AG20443 (cell line): ENCODE measurements at regions not wholly inside any gene's neighbourhood (a gene's known extent, or its start where the extent isn't known, plus 50 kb on each side); places are given as distances from the start of the nearest gene placed in this dataset.

Experiments
- DNase-seq: peaks from one replicate; pipeline ENCODE4 v3.0.0; 2012; ENCODE audit warnings: low spot score, mixed read lengths

- no peak for DNase-seq
These were observed 406.2 kb upstream of the PCDH7 start for GRCh38 chr4:30314001-30314400.

- no peak for DNase-seq
These were observed 389.1 kb upstream of the PCDH7 start for GRCh38 chr4:30330894-30331652.

DNA sequence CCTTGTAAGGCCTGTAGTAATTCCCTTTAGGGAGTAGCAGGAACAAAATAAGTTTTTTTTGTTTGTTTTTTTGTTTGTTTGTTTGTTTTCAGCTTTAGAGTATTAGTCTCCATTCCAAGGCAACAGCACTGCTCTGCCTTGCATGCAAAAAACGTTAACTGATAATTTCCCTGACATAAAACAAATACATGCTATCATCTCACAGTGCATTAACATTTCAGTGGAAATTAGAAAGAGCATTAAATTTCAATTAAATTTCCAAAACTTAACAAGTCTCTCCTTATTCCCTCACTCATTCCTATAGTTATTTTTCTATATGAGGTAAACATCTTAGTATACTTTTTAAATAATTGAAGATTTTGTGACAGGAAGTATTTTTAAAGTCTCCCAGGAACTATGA, 378.4 kb upstream of the PCDH7 start:
- no peak for DNase-seq

- DNase-seq = no peak
These were observed 369.9 kb upstream of the PCDH7 start for GRCh38 chr4:30350288-30350687.

DNA sequence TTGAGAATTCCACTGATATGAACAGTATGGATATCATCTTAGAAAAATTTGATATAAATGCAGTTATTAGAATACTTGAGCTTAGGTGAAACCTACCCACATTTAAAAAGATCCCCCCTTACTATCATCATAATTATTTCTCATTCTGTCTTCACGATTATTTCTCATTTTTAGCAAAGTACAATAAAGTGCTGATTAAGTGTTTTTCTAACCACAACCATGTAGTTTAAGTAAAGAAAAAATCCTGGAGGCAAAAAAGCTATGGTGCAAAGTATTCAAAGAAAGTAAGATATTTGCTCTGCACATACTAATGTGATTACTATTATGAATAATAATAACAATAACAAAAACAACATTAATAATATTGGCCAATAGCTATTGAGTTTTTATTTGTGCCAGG, 365.6 kb upstream of the PCDH7 start:
- DNase-seq = no peak

GRCh38 chr4:30362436-30362835, 357.7 kb upstream of the PCDH7 start:
- no peak for DNase-seq

DNA sequence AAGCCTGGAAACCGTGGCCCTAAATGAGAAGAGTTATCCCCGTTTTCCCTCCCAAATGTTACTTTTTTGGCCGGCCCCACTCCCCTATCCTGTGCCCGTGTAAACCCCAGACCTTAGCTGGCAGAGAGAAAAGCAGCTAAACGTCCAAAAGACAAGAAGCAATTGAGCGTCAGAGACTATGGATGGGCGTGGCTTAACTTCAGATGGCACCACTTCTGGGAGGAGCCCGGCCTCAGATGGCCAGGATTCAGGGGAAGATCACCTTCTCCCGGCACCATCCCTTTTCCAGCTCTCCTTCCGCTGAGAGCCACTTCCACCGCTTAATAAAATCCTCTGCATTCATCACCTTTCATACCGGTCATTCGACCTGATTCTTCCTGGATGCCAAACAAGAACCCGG, 350.1 kb upstream of the PCDH7 start:
- DNase-seq = no peak

DNA sequence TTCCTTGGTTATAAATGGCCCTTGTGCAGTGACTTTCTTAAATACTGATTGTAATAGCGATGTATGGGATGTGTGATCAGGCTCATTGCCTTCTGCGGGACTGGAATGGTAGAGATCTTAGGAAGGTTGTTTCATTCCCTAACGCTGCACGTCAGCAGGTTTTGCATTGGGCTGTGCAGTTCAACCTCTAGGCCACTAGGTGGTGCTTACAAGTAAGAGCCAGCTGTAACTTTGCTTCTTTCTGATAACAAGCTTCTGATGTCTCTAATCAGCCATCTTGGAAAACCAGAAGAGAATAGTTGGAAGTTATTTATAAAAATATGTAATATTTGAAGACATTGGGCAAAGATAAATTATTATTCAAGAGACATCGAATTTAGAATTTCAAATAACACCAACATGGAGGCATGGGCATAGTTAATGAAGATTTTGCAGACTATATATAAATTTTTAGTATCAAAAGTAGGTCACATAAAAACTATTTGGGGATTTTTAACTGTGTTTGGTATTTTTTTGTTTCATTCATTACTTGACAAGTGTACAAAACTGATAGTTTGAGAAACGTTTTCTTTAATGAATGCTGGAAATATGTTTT, 339.7 kb upstream of the PCDH7 start:
- peak; percentile 8 for DNase-seq

DNA sequence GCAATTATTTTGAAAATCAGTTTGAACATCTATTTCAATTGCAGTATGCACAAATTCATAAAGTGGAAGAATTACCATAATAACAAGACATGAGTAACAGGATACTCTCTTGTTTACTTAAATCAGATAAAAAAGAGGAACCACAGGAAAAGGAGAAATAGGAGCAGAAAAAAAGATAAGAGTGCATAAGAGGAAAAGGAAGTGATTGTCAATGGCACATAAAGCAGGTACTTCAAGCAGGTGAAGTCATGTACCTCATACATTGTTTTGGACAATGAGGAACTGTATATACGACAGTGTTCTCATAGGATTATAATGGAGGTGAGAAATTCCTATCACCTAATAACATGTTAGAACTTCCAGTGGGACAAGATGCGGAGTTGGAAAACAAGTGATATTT, 334.5 kb upstream of the PCDH7 start:
- DNase-seq = no peak

DNA sequence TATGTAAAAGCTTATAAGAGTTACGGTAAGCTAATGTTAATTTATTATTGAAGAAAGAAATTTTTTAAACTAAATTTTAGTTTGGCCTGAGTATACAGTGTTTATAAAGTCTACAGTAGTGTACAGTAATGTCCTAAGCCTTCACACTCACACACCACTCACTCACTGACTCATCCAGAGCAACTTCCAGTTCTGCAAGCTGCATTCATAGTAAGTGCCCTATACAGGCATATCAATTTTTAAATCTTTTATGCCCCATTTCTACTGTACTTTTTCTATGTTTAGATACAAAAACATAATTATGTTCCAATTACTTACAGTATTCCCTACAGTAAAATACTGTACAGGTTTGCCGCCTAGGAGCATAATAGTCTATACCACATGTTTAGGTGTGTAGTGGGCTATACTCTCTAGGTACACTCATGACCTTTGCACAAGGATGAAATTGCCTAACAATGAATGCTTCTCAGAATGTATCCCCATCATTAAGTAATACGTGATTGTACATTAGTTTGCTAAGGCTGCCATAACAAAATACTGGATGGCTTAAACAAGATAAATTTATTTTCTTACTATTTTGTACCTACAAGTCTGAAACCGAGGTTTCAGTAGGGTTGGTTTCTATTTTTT, 333.8 kb upstream of the PCDH7 start:
- DNase-seq = no peak

DNA sequence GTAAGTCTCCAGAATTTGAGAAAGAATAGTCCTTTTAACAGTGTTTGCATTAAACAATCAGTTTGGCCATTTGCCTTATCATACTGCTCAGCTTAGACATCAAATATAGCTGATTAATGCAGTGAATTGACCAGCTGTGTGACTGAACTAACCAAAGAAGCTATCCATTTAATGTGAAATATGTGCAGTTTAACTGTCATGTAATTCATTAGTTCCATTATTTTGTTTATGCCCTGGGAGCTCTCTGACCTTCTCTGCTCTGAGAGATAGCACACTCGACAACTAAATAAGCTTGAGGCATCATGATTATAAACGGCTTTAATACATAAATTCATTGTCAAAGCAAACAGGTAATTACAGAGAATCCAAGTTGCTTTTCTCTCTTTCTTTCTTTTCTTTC, 324.3 kb upstream of the PCDH7 start:
- no peak for DNase-seq

DNA sequence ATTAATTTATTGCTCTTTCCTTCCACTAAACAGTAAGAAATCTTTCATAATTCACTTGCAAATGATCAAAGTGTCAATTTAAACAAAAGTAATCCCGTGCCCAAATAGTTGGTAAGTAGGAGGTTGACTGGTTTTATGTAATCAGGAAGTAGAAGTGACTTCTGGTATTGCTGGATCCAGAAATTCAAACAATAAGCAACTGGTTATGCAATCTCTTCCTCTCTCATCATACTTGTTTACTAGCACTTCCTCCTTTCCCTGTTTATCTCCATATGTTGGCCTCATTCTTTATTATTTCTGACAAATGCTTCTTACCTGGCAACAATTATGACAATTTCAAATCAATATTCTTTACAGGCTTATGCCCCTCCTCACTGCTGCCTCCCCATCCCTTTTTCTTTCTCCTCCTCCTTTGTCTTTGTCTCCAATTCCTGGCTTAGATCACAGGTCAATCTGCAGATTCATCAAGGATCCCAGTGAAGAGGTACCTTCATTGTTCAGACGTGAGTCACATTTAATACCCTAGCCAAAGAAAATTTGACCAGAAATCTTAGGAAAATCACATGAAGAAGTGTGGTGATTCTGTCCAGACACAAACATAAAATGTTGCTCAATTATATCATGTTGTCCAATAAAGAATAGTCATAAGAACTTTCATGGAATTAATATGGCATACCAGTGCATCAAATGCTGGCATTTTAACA, 323.2 kb upstream of the PCDH7 start:
- DNase-seq = no peak

DNA sequence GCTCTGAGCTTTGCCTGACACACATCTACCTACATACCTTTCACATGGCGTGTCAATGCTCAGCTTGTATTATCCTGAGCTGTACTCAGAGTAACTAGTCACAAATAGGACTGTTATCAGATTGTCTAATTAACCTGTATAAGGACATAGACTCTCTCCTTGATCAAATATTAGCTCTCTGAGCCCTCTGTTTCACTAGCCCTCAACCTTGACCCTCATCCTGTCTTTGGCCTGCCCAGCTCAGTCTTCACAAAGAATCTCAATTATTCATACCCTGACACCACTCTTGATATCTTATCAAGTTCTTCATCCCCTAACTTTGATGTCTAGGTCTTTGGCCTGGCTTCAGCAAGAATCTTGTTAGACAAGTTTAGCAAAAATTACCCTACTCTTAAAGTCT, 320.7 kb upstream of the PCDH7 start:
- DNase-seq = no peak

DNA sequence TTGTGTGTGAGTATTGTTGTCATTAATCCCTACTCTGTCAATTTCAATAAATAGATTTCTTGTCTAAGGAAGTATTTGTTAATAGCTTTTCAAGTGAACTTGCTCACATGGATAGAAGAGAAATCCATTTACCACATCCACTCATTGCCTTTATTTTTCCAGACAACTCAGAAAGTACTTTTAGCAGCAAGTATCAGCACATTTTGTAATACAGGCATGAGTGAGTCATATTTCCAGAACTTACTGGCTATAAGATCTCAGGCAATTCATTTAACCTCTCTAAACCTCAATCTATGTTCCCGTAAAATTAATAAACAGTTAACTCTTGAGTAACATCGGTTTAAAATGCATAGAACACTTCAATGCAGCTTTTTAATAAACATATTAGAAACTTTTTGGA, 317.9 kb upstream of the PCDH7 start:
- no peak for DNase-seq

DNA sequence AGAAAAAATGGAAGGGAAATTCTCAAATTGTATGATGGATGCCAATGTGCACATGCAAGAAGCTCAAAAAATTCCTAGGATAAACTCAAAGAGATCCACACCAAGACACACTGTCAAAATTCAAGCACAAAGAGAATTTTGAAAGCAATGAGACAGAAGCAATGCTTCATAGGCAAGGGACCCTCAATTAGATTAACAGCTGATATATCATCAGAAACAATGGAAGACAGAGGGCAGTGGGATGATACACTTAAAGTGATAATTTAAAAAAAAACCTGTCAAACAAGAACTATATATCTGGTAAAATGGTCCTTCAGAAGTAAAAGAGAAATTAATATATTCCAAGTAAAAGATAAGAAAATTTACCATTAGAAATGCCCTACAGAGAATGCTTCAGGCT, 306.3 kb upstream of the PCDH7 start:
- DNase-seq = no peak

- no peak for DNase-seq
These were observed 303.6 kb upstream of the PCDH7 start for GRCh38 chr4:30416547-30416946.

- DNase-seq = no peak
These were observed 292.2 kb upstream of the PCDH7 start for GRCh38 chr4:30427932-30428331.

DNA sequence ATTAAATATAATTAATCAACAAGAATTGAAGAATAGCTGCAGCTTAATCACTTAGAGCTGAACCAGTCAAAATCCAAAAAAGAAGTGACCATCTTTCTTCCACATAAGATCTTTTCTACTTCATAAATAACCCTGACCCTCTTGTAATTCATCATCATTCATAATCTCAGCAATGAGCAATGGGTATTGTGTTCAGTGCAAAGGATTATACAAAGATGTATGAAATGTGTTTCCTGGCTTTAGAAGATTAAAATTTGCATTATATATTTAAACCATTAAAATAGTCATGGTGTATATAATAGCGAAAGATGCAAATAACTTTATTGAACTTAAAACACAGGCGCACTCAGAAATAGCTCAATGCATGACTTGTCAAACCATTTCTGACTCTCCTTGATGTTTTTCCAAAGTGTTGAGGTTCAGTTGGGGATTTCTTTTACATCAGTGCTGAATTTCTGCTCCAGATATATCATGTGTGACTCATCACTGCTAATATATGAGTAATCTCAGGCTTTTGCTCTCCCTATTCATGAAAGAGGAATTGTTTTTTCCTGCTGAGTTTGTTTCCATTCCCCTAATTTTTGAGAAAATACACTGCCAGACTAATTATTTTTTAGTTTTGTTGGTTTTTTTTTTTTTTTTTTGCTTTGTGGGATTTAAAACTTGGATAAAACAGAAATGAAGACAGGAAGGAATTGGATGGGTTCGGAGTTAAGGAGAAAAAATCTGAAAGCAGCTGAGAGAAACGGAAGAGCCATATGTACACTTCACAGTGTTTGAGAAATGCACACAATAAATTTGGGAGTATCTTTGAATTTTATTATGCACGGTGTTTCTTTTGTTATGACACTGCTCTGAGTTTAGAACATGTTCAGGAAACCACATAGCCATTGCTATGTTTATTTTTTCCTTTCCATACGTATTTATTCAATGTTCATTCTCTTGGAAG, 290.1 kb upstream of the PCDH7 start:
- DNase-seq = no peak

DNA sequence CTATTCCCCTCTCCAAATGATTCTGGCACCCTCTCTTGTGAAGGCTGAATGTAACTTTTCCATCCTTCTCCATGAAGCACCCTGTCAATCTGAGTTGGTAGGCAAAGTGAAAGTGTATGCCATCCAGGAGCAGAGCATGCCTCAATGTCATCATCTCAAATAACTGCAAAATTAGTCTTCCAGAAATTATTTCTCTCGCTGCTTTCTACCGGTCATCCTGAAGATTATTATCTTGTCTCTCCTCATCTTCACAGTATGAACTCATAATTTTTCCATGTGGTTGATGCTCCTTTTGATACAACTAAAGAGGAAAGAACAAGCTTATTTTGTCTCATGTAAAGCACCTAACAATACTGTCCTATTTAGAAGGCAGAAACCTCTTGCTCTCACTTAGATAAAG, 285.5 kb upstream of the PCDH7 start:
- DNase-seq = no peak

DNA sequence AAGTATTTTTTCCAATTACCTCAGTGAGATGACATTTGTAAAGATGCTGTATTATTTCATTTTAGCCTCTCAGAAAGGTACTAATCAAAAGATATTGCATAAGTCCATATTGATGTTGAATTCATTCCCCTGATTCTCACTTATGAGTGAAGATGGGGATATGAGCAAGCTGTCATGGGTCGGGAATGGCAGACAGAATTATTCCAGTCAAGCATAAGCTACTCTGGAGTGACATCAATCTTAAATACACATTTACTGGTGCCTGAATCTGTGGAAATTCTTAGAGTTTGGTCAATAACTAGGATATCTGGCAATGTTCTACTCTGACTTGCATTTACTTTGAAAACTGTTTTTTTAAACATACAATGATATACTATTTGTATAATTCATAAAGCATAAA, 283.8 kb upstream of the PCDH7 start:
- no peak for DNase-seq

DNA sequence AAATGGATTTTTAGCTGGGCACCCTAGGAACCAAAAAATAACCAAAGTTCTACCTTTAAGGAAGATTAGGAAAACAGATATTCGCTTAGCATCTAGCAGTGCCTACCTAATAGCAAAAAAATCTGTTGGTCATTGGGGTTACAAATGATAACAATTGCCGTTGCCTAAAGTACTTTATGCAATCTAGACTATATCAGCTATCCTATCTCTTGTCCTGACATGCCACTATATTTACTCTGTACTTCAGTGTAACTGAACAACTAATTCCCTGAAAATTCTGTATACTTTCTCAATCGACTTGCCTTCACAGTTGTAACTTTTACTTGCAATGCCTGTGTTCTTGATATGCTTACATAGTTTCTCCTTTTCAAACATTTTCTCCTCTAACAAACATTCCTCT, 282.9 kb upstream of the PCDH7 start:
- no peak for DNase-seq

DNA sequence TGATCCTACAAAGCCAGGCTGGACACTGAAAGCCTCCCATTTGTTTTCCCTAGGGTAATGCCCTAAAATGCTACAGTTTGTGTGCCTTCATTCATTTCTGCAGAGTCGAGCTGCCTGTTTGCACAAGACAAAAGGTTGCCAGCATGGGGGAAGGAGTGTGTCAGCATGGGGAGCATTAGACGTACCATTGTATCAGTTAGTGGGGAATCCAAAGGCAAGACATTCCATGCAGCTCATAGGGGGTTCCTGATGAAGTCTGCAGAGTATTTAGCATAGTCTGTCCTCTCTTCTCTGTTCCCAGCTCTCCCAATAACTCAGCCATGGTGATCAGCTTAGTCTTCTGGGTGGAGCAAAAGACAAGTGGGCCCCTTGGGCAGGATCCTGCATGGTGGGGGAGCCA, 276.9 kb upstream of the PCDH7 start:
- DNase-seq = no peak
